GM12892 (cell line): ENCODE measurements at regions not wholly inside any gene's neighbourhood (a gene's known extent, or its start where the extent isn't known, plus 50 kb on each side); places are given as distances from the start of the nearest gene placed in this dataset.

ENCODE experiments used
- POLR2A ChIP-seq: IDR thresholded peaks from 2 replicates; pipeline ENCODE4 v1.6.1; 2011; ENCODE audit warnings: low read depth, low read length, control low read depth
- POLR2AphosphoS5 ChIP-seq: IDR thresholded peaks from 2 replicates; pipeline ENCODE4 v1.6.1; 2011; ENCODE audit warnings: low read depth, low read length, control low read depth
- TAF1 ChIP-seq: IDR thresholded peaks from 2 replicates; pipeline ENCODE4 v1.6.1; 2011; ENCODE audit warnings: low read depth, mild to moderate bottlenecking, control low read depth, low read length, borderline replicate concordance

DNA sequence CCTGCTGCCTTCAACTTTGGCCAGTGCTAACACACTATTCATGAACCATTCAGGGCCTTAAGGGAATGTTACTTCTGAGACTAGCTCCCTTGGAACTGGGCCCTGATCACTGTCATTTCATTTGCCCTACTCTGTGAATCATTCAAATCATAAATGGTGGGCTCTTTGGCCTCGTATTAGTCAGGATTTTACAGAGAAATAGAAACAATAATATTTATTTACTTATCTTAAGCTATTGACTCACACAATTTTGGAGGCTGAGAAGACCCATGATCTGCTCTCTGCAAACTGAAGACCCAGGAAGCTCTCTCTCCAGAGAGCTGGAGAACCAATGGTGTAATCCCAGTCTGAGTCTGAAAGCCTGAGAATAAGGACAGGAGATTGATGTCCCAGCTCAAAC is 398.5 kb downstream of the LRIG3 start:
- TF ChIP-seq POLR2AphosphoS5: no peak
- no peak for TF ChIP-seq POLR2A
- TF ChIP-seq TAF1: no peak
